KMS-11 (cell line): ENCODE measurements at regions not wholly inside any gene's neighbourhood (a gene's known extent, or its start where the extent isn't known, plus 50 kb on each side); places are given as distances from the start of the nearest gene placed in this dataset.

Source experiments
- H2AFZ ChIP-seq: fragments of 200-600 bp; sonication (generic); 2 replicates; pipeline ENCODE4 v1.6.1; 2016; ENCODE audit warnings: antibody characterized with exemption, mixed run types, low read depth
- H3K27ac ChIP-seq: fragments of 200-600 bp; sonication (generic); 2 replicates; pipeline ENCODE4 v1.6.1; 2016; ENCODE audit warnings: mild to moderate bottlenecking, mixed run types
- H3K27me3 ChIP-seq: fragments of 200-600 bp; sonication (generic); 2 replicates; pipeline ENCODE4 v1.6.1; 2017; ENCODE audit warnings: mild to moderate bottlenecking, low read depth, mixed run types, moderate library complexity; ENCODE audit not compliant: insufficient read depth
- H3K36me3 ChIP-seq: fragments of 200-600 bp; sonication (generic); 2 replicates; pipeline ENCODE4 v1.6.1; 2017; ENCODE audit warnings: mild to moderate bottlenecking, mixed run types; ENCODE audit not compliant: insufficient read depth
- H3K4me1 ChIP-seq: fragments of 200-600 bp; sonication (generic); 2 replicates; pipeline ENCODE4 v1.6.1; 2016; ENCODE audit warnings: mild to moderate bottlenecking, low read depth, mixed run types; ENCODE audit not compliant: poor library complexity, severe bottlenecking
- H3K4me2 ChIP-seq: fragments of 200-600 bp; sonication (generic); 2 replicates; pipeline ENCODE4 v1.7.0; 2016; ENCODE audit warnings: mild to moderate bottlenecking, mixed run types
- H3K4me3 ChIP-seq: fragments of 200-600 bp; sonication (generic); IDR thresholded peaks from 2 replicates; pipeline ENCODE4 v1.6.1; 2017; ENCODE audit warnings: low read depth, low read length, mixed read lengths; ENCODE audit not compliant: insufficient read depth
- H3K79me2 ChIP-seq: fragments of 200-600 bp; sonication (generic); 2 replicates; pipeline ENCODE4 v1.6.1; 2016; ENCODE audit warnings: low read depth, mixed run types; ENCODE audit not compliant: insufficient read depth
- H3K9ac ChIP-seq: fragments of 200-600 bp; sonication (generic); 2 replicates; pipeline ENCODE4 v1.6.1; 2016; ENCODE audit warnings: mild to moderate bottlenecking, mixed run types
- H4K20me1 ChIP-seq: fragments of 200-600 bp; sonication (generic); 2 replicates; pipeline ENCODE4 v1.6.1; 2016; ENCODE audit warnings: mild to moderate bottlenecking, mixed run types; ENCODE audit not compliant: insufficient read depth
- TF ChIP-seq, protein P1 (sequence below): fragments of 200-600 bp; sonication (generic); conservative IDR thresholded peaks from 2 replicates; pipeline ENCODE4 v1.6.1; 2017; ENCODE audit warnings: low read depth, mild to moderate bottlenecking, antibody characterized with exemption, low read length, moderate library complexity, mixed read lengths

DNA sequence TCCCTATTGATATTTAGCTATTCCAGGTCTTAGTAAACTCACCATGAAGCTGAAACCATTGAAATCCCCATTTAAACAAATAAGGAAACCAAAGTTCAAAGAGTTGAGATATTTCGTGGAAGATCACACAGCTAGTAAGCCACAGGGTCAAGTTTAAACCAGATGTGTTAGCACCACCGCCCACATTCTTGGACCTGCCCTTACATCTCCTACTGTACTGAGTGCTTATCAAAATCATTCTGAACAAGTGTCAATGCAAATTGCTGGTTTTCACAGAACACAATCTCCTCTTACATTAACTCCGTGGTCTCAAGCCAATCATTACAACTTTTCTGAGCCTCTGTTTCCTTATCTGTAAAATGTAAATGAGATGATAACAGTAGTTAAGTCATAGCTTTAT is 676.2 kb downstream of the CDH11 start:
- H3K27ac ChIP-seq = no peak overlapping the region
- no peak overlapping the region for H2AFZ ChIP-seq
- H3K27me3 ChIP-seq = no peaks in the 10 kb centered on the region
- TF ChIP-seq, protein P1, sequence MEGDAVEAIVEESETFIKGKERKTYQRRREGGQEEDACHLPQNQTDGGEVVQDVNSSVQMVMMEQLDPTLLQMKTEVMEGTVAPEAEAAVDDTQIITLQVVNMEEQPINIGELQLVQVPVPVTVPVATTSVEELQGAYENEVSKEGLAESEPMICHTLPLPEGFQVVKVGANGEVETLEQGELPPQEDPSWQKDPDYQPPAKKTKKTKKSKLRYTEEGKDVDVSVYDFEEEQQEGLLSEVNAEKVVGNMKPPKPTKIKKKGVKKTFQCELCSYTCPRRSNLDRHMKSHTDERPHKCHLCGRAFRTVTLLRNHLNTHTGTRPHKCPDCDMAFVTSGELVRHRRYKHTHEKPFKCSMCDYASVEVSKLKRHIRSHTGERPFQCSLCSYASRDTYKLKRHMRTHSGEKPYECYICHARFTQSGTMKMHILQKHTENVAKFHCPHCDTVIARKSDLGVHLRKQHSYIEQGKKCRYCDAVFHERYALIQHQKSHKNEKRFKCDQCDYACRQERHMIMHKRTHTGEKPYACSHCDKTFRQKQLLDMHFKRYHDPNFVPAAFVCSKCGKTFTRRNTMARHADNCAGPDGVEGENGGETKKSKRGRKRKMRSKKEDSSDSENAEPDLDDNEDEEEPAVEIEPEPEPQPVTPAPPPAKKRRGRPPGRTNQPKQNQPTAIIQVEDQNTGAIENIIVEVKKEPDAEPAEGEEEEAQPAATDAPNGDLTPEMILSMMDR = no peak
- no peak overlapping the region for H3K4me3 ChIP-seq
- H3K9ac ChIP-seq = no peak overlapping the region
- H3K4me1 ChIP-seq = no peaks in the 10 kb centered on the region
- no peaks in the 10 kb centered on the region for H3K36me3 ChIP-seq
- H3K4me2 ChIP-seq = no peak overlapping the region
- H4K20me1 ChIP-seq = no peaks in the 10 kb centered on the region
- H3K79me2 ChIP-seq = no peaks in the 10 kb centered on the region

GRCh38 chr16:64445245-64445644 is 676.6 kb downstream of the CDH11 start:
- H3K9ac ChIP-seq = no peak overlapping the region
- TF ChIP-seq, protein P1 = no peak
- no peaks in the 10 kb centered on the region for H3K27me3 ChIP-seq
- no peaks in the 10 kb centered on the region for H3K36me3 ChIP-seq
- H3K27ac ChIP-seq = no peak overlapping the region
- no peak overlapping the region for H3K4me3 ChIP-seq
- no peaks in the 10 kb centered on the region for H4K20me1 ChIP-seq
- no peaks in the 10 kb centered on the region for H3K4me1 ChIP-seq
- H3K79me2 ChIP-seq = no peaks in the 10 kb centered on the region
- no peak overlapping the region for H3K4me2 ChIP-seq
- no peak overlapping the region for H2AFZ ChIP-seq

DNA sequence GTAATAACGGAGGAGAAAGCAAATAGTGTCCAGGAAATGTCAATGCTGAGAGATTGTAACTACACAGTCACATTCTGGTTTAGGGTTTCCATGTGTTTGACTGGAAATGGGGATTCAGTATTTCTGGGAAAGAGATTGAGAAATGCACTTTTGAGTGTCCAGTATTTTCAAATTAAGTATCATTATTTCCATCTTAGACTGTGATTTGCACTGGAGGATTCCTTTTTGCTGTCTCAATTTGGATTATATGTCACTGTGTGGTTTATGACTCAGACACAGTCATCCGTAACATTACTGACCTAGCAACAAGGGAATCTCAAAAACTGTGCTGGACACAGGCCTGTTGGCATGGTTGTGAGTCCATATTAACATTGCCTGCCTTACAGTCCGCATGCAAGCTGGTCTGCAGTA is 681.4 kb downstream of the CDH11 start:
- Histone ChIP-seq H3K27ac (no peak overlapping the region), H3K79me2 (no peaks in the 10 kb centered on the region), H2AFZ (no peak overlapping the region)

DNA sequence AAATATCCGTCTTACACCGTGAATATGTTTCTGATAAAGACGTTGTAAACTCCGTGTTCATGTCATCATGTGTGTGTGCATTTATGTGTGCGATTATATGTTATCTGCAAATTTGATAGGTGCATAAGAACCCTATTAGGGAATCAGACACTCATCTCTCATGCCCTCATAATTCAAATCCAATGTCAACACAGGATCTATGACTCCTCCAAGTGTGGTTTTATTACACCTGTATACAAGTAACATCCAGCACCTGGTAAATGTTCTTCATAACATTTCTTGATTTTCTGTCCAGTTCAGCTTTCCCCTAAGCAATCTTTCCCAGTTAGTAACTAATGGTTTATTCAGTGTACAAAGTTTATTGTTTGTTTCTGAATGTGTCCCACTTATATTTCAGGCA is 681.9 kb downstream of the CDH11 start:
- no peaks in the 10 kb centered on the region for H4K20me1 ChIP-seq
- no peak overlapping the region for H3K4me3 ChIP-seq
- H3K9ac ChIP-seq = no peak overlapping the region
- H3K27me3 ChIP-seq = no peaks in the 10 kb centered on the region
- TF ChIP-seq, protein P1 = no peak
- H3K4me2 ChIP-seq = no peak overlapping the region
- H3K27ac ChIP-seq = no peak overlapping the region
- no peaks in the 10 kb centered on the region for H3K4me1 ChIP-seq
- no peaks in the 10 kb centered on the region for H3K79me2 ChIP-seq
- H3K36me3 ChIP-seq = no peaks in the 10 kb centered on the region
- no peak overlapping the region for H2AFZ ChIP-seq

More for the DNA sequence above, 681.4 kb downstream of the CDH11 start:
- Histone ChIP-seq H3K4me1 (no peaks in the 10 kb centered on the region), H4K20me1 (no peaks in the 10 kb centered on the region), H3K9ac (no peak overlapping the region), H3K4me2 (no peak overlapping the region), H3K4me3 (no peak overlapping the region), H3K36me3 (no peaks in the 10 kb centered on the region), H3K27me3 (no peaks in the 10 kb centered on the region)
- TF ChIP-seq, protein P1 = no peak
